ENCODE measurements at regions not wholly inside any gene's neighbourhood (a gene's known extent, or its start where the extent isn't known, plus 50 kb on each side); places are given as distances from the start of the nearest gene placed in this dataset.
"Not testable (repeated sequence)": the region's sequence is repeated elsewhere in the genome, so short reads cannot be mapped to it uniquely, and the experiment has no call there.

DNA sequence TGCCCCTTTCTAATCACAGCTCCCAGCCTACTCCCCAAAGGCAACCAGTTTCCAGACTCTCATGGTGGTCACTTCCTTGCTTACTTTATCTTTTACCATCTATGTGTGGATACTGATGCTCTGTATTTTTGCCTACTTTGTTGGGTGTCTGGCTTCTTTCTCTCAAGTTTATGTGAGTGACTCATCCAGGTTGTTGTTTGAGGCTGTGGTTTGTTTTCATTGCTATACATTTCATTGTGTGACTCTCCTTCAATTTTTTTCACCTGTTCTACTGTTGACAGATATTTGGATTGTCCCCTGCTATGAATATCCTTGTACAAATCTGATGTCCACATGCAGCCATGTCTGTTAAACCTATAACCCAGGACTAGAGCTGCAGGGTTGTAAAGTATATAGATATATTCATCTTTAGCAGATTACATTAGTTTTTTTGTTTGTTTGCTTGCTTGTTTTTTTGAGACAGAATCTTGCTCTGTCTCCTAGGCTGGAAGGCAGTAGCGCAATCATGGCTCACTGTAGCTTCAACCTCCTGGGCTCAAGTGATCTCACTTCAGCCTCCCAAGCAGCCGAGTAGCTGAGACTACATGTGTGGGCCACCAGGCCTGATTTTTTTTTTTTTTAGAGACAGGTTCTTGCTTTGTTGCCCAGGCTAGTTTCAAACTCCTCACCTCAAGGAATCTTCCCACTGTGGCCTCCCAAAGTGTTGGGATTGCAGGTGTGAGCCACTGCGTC is 72.9 kb upstream of the EEF1E1 start:
- no peak for DNase-seq

DNA sequence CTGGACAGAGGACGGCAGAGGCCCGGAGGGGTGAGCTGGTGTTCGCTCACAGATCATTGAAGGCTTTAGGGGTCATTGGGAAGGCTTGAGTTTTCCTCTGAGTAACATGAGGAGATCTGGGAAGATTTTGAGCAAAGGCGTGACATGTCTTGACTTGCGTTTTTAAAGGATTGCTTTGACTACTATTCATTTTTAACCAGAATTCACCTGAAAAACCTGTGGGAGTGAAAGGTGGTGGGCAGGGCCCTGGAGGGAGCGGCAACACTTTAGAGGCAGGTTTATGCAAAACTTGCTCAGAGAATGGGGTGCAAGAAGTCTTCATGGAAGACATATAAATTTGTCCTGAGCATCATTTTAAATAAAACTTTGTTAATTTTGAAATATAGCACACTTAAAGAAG is 72.2 kb upstream of the EEF1E1 start:
- no peak for DNase-seq

DNA sequence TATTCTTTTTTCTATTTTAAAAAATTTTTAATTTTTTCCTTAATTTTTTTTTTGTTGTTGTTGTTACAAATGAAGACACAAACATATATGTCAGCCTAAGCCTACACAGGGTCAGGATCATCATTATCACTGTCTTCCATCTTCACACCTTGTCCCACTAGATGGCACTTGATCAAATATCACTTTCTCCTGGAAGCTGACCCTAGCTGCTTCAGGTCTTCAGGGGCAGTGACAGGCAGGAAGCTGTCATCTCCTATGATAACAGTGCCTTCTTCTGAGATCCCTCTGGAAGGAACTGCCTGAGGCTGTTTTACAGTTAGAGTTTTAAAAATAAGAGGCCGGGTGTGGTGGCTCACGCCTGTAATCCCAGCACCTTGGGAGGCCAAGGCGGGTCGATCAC is 70.2 kb upstream of the EEF1E1 start:
- no peak for DNase-seq

DNA sequence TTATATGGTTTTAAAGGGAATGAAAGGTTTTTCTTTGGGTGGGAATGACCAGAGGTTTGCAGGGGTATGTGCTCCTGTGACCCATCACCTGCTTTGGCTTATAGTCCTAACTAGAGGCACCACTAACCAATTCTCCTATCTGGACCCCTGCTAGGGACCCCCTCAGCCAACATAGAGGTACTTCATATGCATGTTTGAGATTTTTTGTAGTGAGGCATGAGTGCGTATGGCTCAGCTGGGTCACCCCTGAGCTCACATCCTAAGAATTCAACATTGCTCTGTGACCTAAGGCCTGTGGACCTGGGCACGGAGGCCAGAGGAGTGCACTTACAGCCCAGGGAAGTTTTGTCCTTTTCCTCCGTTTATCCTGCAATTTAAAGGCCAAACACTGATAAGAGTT is 68.4 kb upstream of the EEF1E1 start:
- DNase-seq = no peak

DNA sequence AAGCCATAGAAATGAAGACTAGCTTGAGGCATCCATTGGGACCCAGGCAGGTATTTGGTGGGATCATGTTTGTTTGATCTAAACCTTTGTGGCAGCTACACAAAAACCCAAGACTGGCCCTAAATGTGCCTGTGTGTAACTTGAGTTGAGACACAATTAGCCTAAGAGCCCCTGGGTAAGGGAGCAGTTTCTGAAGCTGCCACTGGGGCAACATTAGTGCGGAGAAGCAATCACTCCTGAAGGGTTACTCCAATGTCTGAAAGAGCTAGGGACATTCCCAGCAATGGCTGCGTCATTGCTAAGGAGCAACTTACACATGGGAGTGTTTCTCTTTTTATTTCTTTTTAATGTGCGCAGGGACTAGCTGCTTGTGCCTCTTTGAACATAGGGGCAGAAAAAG is 67.9 kb upstream of the EEF1E1 start:
- DNase-seq = no peak

- no peak for DNase-seq
These were observed 63.8 kb upstream of the EEF1E1 start for GRCh38 chr6:8166156-8166555.

- DNase-seq = not testable (repeated sequence)
These were observed 62.7 kb upstream of the EEF1E1 start for GRCh38 chr6:8165008-8165407.

GRCh38 chr6:8164281-8164680 is 61.9 kb upstream of the EEF1E1 start:
- not testable (repeated sequence) for DNase-seq

DNA sequence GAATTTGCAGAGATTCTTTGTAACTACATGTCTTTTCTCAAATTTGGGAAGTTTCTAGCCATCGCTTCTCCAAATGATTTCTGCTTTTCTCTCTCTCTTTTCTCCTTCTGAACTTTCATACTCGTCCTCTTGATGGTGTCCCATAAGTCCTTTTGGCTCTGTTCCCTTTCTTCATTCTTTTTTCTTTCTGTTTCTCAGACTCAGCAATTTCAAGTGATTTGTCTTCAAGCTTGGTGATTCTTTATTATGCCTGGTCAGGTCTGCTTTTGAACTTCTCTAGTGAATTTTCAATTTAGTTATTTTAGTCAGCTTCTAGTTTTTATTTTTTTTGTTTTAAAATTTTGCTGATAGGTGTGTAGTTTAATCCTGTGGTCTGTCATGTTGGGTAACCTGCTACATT is 57.6 kb upstream of the EEF1E1 start:
- DNase-seq = no peak

GRCh38 chr6:8157839-8158238 is 55.5 kb upstream of the EEF1E1 start:
- DNase-seq = no peak

- DNase-seq = no peak
These were observed 53.1 kb upstream of the EEF1E1 start for GRCh38 chr6:8155259-8156012.
